ENCODE measurements at regions not wholly inside any gene's neighbourhood (a gene's known extent, or its start where the extent isn't known, plus 50 kb on each side); places are given as distances from the start of the nearest gene placed in this dataset.

GRCh38 chr13:40136896-40137295 lies 481.4 kb downstream of the COG6 start:
- DNase-seq = no peak
- H3K27ac ChIP-seq = no peak overlapping the region
- no peaks in the 10 kb centered on the region for H3K9me3 ChIP-seq
- no peaks in the 10 kb centered on the region for H3K4me1 ChIP-seq
- intact Hi-C loops (cut with DNase I; ENCODE audit: low total_unique reads) = no loop called here
- TF ChIP-seq POLR2A (IDR thresholded peaks at IDR 0.05) (no peak), POLR2AphosphoS5 (IDR thresholded peaks at IDR 0.05) (no peak), EP300 (IDR thresholded peaks at IDR 0.05) (no peak), CTCF (IDR thresholded peaks at IDR 0.05) (no peak)
- 79 to 93% (median 92%) methylated on average over 2 of the region's 2 CpGs for WGBS, 5 donors
- no peaks in the 10 kb centered on the region for H3K36me3 ChIP-seq
- H3K4me3 ChIP-seq = no peak overlapping the region
- H3K27me3 ChIP-seq = no peaks in the 10 kb centered on the region

- no peak for DNase-seq
- Histone ChIP-seq H3K4me1 (no peaks in the 10 kb centered on the region), H3K9me3 (no peaks in the 10 kb centered on the region), H3K4me3 (no peak overlapping the region), H3K36me3 (no peaks in the 10 kb centered on the region), H3K27ac (no peak overlapping the region), H3K27me3 (no peaks in the 10 kb centered on the region)
- intact Hi-C loops (cut with DNase I; ENCODE audit: low total_unique reads) = no loop called here
- WGBS, 5 donors = 90 to 95% (median 92%) methylated on average over 6 of the region's 6 CpGs; no CpG with 5 or more reads in 1 of the 5 donors
- TF ChIP-seq EP300 (IDR thresholded peaks at IDR 0.05) (no peak), CTCF (IDR thresholded peaks at IDR 0.05) (no peak), POLR2A (IDR thresholded peaks at IDR 0.05) (no peak)
Observed at GRCh38 chr13:40137400-40137799, 481.9 kb downstream of the COG6 start.

- no peak overlapping the region for H3K27ac ChIP-seq
- H3K4me1 ChIP-seq = no peaks in the 10 kb centered on the region
- no peaks in the 10 kb centered on the region for H3K9me3 ChIP-seq
- H3K4me3 ChIP-seq = no peak overlapping the region
- 69 to 82% (median 75%) methylated on average over 10 of the region's 10 CpGs for WGBS, 5 donors
- no peak for TF ChIP-seq POLR2A (IDR thresholded peaks at IDR 0.05)
- TF ChIP-seq POLR2AphosphoS5 (IDR thresholded peaks at IDR 0.05) = no peak
- TF ChIP-seq CTCF (IDR thresholded peaks at IDR 0.05) = no peak
- TF ChIP-seq EP300 (IDR thresholded peaks at IDR 0.05) = no peak
- H3K27me3 ChIP-seq = no peaks in the 10 kb centered on the region
- no peak for DNase-seq
- H3K36me3 ChIP-seq = no peaks in the 10 kb centered on the region
- intact Hi-C loops (cut with DNase I; ENCODE audit: low total_unique reads) = no loop called here
Observed at GRCh38 chr13:40139896-40140520, 484.5 kb downstream of the COG6 start.

- Histone ChIP-seq H3K4me3 (no peak overlapping the region), H3K36me3 (no peaks in the 10 kb centered on the region), H3K4me1 (no peaks in the 10 kb centered on the region), H3K9me3 (no peaks in the 10 kb centered on the region), H3K27ac (no peak overlapping the region), H3K27me3 (no peaks in the 10 kb centered on the region)
- intact Hi-C loops (cut with DNase I; ENCODE audit: low total_unique reads) = no loop called here
- 69 to 82% (median 76%) methylated on average over 11 of the region's 11 CpGs for WGBS, 5 donors
- DNase-seq = no peak
- TF ChIP-seq POLR2A (IDR thresholded peaks at IDR 0.05) (no peak), POLR2AphosphoS5 (IDR thresholded peaks at IDR 0.05) (no peak)
Observed at GRCh38 chr13:40141859-40142555, 486.5 kb downstream of the COG6 start.

GRCh38 chr13:40143106-40143505 lies 487.6 kb downstream of the COG6 start:
- Histone ChIP-seq H3K4me1 (no peaks in the 10 kb centered on the region), H3K27ac (no peak overlapping the region), H3K27me3 (no peaks in the 10 kb centered on the region), H3K9me3 (no peaks in the 10 kb centered on the region), H3K4me3 (no peak overlapping the region), H3K36me3 (no peaks in the 10 kb centered on the region)
- WGBS, 5 donors = 73 to 95% (median 74%) methylated on average over 5 of the region's 5 CpGs
- TF ChIP-seq POLR2A (IDR thresholded peaks at IDR 0.05) = no peak
- TF ChIP-seq CTCF (IDR thresholded peaks at IDR 0.05) = no peak
- no peak for TF ChIP-seq POLR2AphosphoS5 (IDR thresholded peaks at IDR 0.05)
- TF ChIP-seq EP300 (IDR thresholded peaks at IDR 0.05) = no peak
- no peak for DNase-seq
- intact Hi-C loops (cut with DNase I; ENCODE audit: low total_unique reads) = no loop called here
